ENCODE measurements at regions not wholly inside any gene's neighbourhood (a gene's known extent, or its start where the extent isn't known, plus 50 kb on each side); places are given as distances from the start of the nearest gene placed in this dataset.

DNA sequence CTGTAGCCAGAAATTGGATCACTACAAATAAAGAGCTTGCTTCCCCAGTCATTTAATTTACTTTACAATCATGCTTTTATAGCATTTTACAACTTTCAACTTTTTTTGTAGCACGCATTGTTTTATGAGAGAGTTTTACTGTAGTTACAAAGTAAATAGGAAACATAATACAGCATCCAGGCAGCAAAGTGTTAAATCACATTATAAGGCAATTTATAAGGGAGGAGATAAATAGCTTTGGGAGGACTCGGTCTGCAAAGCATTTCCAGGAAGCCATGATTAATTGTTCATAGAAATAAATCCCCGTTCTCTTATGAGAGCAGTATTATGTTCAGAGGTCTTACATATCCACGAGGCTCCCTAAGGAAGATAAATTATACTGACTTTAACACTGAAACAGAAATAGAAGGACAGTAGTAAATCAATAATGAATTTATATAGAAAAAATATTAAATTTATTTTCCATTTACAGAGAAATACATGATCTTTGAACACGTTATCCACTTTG is 792.6 kb upstream of the RAG2 start:
- Mint-ChIP-seq H3K27ac (no peak overlapping the region), H3K4me1 (no peaks in the 10 kb centered on the region), H3K27me3 (ENCODE audit: low read depth in 3 of 3) (no peaks in the 10 kb centered on the region), H3K36me3 (no peaks in the 10 kb centered on the region), H3K4me3 (no peak overlapping the region), H3K9me3 (peaks cover 0 to 24% (median 7%) of the 10 kb centered on the region in 7 donors)
- no CpG with 5 or more reads among the region's 5 CpGs for WGBS (ENCODE audit: insufficient coverage)
- no peak overlapping the region for H3K4me2 ChIP-seq (replicated peaks; ENCODE audit: extremely low read depth, low read length, poor library complexity, severe bottlenecking)
- H3K9me3 ChIP-seq (replicated peaks in 1 of 2; ENCODE audit: control insufficient read depth in 1 of 2, insufficient read depth in 1 of 2, low read length in 2 of 2) = peaks cover 10 to 17% of the 10 kb centered on the region in 2 donors
- no peaks in the 10 kb centered on the region for H4K20me1 ChIP-seq (ENCODE audit: insufficient read depth, low read length)
- DNase-seq = no peak
- H3K9ac ChIP-seq (ENCODE audit: insufficient read depth, low read length, poor library complexity, severe bottlenecking) = no peak overlapping the region
- no peaks in the 10 kb centered on the region for H3K36me3 ChIP-seq (replicated peaks in 1 of 2; ENCODE audit: control insufficient read depth in 1 of 2, insufficient read depth in 2 of 2, low read length in 2 of 2)
- no peaks in the 10 kb centered on the region for H3K4me1 ChIP-seq (ENCODE audit: control insufficient read depth in 1 of 2, insufficient read depth in 2 of 2, low read length in 2 of 2)
- H3K27me3 ChIP-seq (ENCODE audit: control insufficient read depth in 2 of 2, insufficient read depth in 2 of 2, low read length in 2 of 2) = no peaks in the 10 kb centered on the region
- no peak overlapping the region for H2AFZ ChIP-seq (ENCODE audit: insufficient read depth, low read depth, low read length, poor library complexity, severe bottlenecking)
- intact Hi-C loops (cut with micrococcal nuclease) = no loop called here
- TF ChIP-seq, protein P1, sequence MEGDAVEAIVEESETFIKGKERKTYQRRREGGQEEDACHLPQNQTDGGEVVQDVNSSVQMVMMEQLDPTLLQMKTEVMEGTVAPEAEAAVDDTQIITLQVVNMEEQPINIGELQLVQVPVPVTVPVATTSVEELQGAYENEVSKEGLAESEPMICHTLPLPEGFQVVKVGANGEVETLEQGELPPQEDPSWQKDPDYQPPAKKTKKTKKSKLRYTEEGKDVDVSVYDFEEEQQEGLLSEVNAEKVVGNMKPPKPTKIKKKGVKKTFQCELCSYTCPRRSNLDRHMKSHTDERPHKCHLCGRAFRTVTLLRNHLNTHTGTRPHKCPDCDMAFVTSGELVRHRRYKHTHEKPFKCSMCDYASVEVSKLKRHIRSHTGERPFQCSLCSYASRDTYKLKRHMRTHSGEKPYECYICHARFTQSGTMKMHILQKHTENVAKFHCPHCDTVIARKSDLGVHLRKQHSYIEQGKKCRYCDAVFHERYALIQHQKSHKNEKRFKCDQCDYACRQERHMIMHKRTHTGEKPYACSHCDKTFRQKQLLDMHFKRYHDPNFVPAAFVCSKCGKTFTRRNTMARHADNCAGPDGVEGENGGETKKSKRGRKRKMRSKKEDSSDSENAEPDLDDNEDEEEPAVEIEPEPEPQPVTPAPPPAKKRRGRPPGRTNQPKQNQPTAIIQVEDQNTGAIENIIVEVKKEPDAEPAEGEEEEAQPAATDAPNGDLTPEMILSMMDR (IDR thresholded peaks at IDR 0.05) = no peak
- H3K4me3 ChIP-seq (replicated peaks in 1 of 3; ENCODE audit: low read depth in 2 of 3, low read length in 3 of 3) = no peak overlapping the region
- H3K27ac ChIP-seq (ENCODE audit: low read depth in 1 of 2, low read length in 2 of 2) = no peak overlapping the region
- no peaks in the 10 kb centered on the region for H3K79me2 ChIP-seq (ENCODE audit: insufficient read depth, low read length)

DNA sequence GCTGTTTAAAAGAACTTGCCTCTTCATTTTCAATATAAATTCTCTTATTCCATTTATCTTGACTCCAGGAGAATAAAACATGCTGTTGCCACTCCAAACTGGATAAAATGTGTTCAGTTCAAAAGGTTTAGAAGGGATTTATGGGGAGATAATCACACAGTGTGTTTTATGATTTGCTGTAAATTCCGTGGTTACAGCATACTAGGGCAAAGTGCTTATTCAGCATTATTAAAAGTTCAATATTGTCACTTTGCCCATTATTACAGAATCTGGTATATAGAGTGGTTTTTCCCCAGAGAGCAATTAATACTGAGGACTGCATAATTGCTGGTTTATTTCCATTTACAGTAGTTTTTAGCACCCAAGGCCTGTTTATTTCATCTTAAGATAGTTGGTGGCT is 780.9 kb upstream of the RAG2 start:
- no peak overlapping the region for H3K27ac Mint-ChIP-seq
- Histone ChIP-seq H3K4me2 (replicated peaks; ENCODE audit: extremely low read depth, low read length, poor library complexity, severe bottlenecking) (no peak overlapping the region), H3K9ac (ENCODE audit: insufficient read depth, low read length, poor library complexity, severe bottlenecking) (no peak overlapping the region), H3K4me3 (replicated peaks in 1 of 3; ENCODE audit: low read depth in 2 of 3, low read length in 3 of 3) (no peak overlapping the region), H2AFZ (ENCODE audit: insufficient read depth, low read depth, low read length, poor library complexity, severe bottlenecking) (no peak overlapping the region), H3K9me3 (replicated peaks in 1 of 2; ENCODE audit: control insufficient read depth in 1 of 2, insufficient read depth in 1 of 2, low read length in 2 of 2) (peaks cover 3 to 13% of the 10 kb centered on the region in 2 donors), H3K4me1 (ENCODE audit: control insufficient read depth in 1 of 2, insufficient read depth in 2 of 2, low read length in 2 of 2) (no peaks in the 10 kb centered on the region), H3K36me3 (replicated peaks in 1 of 2; ENCODE audit: control insufficient read depth in 1 of 2, insufficient read depth in 2 of 2, low read length in 2 of 2) (no peaks in the 10 kb centered on the region), H3K79me2 (ENCODE audit: insufficient read depth, low read length) (no peaks in the 10 kb centered on the region), H3K27me3 (ENCODE audit: control insufficient read depth in 2 of 2, insufficient read depth in 2 of 2, low read length in 2 of 2) (no peaks in the 10 kb centered on the region), H3K27ac (ENCODE audit: low read depth in 1 of 2, low read length in 2 of 2) (no peak overlapping the region), H4K20me1 (ENCODE audit: insufficient read depth, low read length) (no peaks in the 10 kb centered on the region)
- H3K36me3 Mint-ChIP-seq = no peaks in the 10 kb centered on the region
- H3K4me3 Mint-ChIP-seq = no peak overlapping the region
- WGBS (ENCODE audit: insufficient coverage) = no CpG with 5 or more reads among the region's 1 CpG
- H3K4me1 Mint-ChIP-seq = no peaks in the 10 kb centered on the region
- intact Hi-C loops (cut with micrococcal nuclease) = no loop called here
- no peak for DNase-seq
- TF ChIP-seq, protein P1 (IDR thresholded peaks at IDR 0.05) = no peak
- H3K27me3 Mint-ChIP-seq (ENCODE audit: low read depth in 3 of 3) = peaks cover 0 to 2% (median 0%) of the 10 kb centered on the region in 3 donors
- H3K9me3 Mint-ChIP-seq = peaks cover 5 to 17% (median 10%) of the 10 kb centered on the region in 7 donors
